ENCODE measurements at regions not wholly inside any gene's neighbourhood (a gene's known extent, or its start where the extent isn't known, plus 50 kb on each side); places are given as distances from the start of the nearest gene placed in this dataset.
A peak's percentile ranks its signal among the peaks of the same experiment; 100 is the strongest.

- Mint-ChIP-seq H3K4me3 (ENCODE audit: low read depth) (no peak overlapping the region), H3K36me3 (ENCODE audit: insufficient read depth) (no peaks in the 10 kb centered on the region), H3K9me3 (ENCODE audit: low read depth) (no peaks in the 10 kb centered on the region), H3K4me1 (ENCODE audit: low read depth) (no peaks in the 10 kb centered on the region), H3K27me3 (no peaks in the 10 kb centered on the region), H3K27ac (no peak overlapping the region)
- DNase-seq (ENCODE audit: low spot score, unreplicated experiment), result no peak
- peak; percentile 20 for TF ChIP-seq CTCF (IDR thresholded peaks at IDR 0.05; ENCODE audit: unreplicated experiment)
Measured at GRCh38 chr11:98455500-98456307, 565.0 kb upstream of the CNTN5 start.

GRCh38 chr11:98456308-98456680 lies 564.5 kb upstream of the CNTN5 start:
- DNase-seq (ENCODE audit: low spot score, unreplicated experiment), result no peak
- H3K36me3 Mint-ChIP-seq (ENCODE audit: insufficient read depth), result no peaks in the 10 kb centered on the region
- TF ChIP-seq CTCF (IDR thresholded peaks at IDR 0.05; ENCODE audit: unreplicated experiment), result no peak
- no peaks in the 10 kb centered on the region for H3K27me3 Mint-ChIP-seq
- H3K4me1 Mint-ChIP-seq (ENCODE audit: low read depth), result no peaks in the 10 kb centered on the region
- H3K9me3 Mint-ChIP-seq (ENCODE audit: low read depth), result no peaks in the 10 kb centered on the region
- no peak overlapping the region for H3K27ac Mint-ChIP-seq
- H3K4me3 Mint-ChIP-seq (ENCODE audit: low read depth), result no peak overlapping the region

DNA sequence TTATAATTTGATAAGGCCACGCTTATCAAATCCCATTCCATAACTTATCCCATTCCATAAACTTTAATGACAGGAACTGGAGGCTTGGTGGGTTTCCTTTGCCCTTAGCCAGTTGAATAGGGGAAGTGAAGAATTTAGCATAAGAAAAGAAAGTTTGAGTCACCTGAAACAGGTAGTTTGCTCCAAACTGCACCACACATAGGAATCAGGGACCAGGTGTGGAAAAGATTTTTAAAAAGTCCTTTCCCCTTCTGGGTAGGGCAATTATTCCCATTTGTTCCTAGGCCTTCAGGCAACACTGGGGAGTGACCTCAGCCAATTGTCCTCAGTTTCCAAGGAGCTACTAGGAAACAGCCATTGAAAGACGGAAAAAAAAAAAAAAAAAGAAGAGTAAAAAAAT lies 525.7 kb upstream of the CNTN5 start:
- Mint-ChIP-seq H3K9me3 (ENCODE audit: low read depth) (no peaks in the 10 kb centered on the region), H3K27me3 (no peaks in the 10 kb centered on the region), H3K4me3 (ENCODE audit: low read depth) (no peak overlapping the region), H3K36me3 (ENCODE audit: insufficient read depth) (no peaks in the 10 kb centered on the region), H3K4me1 (ENCODE audit: low read depth) (no peaks in the 10 kb centered on the region), H3K27ac (no peak overlapping the region)
- DNase-seq (ENCODE audit: low spot score, unreplicated experiment), result no peak
- no peak for TF ChIP-seq CTCF (IDR thresholded peaks at IDR 0.05; ENCODE audit: unreplicated experiment)

GRCh38 chr11:98495601-98496000 lies 525.1 kb upstream of the CNTN5 start:
- Mint-ChIP-seq H3K36me3 (ENCODE audit: insufficient read depth) (no peaks in the 10 kb centered on the region), H3K27me3 (no peaks in the 10 kb centered on the region), H3K27ac (no peak overlapping the region), H3K9me3 (ENCODE audit: low read depth) (no peaks in the 10 kb centered on the region), H3K4me1 (ENCODE audit: low read depth) (no peaks in the 10 kb centered on the region), H3K4me3 (ENCODE audit: low read depth) (no peak overlapping the region)
- no peak for DNase-seq (ENCODE audit: low spot score, unreplicated experiment)
- TF ChIP-seq CTCF (IDR thresholded peaks at IDR 0.05; ENCODE audit: unreplicated experiment), result no peak

- no peaks in the 10 kb centered on the region for H3K27me3 Mint-ChIP-seq
- no peaks in the 10 kb centered on the region for H3K4me1 Mint-ChIP-seq (ENCODE audit: low read depth)
- no peak for DNase-seq (ENCODE audit: low spot score, unreplicated experiment)
Measured at GRCh38 chr11:98507208-98507607, 513.5 kb upstream of the CNTN5 start.

More at GRCh38 chr11:98507208-98507607, 513.5 kb upstream of the CNTN5 start:
- Mint-ChIP-seq H3K36me3 (ENCODE audit: insufficient read depth) (no peaks in the 10 kb centered on the region), H3K9me3 (ENCODE audit: low read depth) (no peaks in the 10 kb centered on the region), H3K27ac (no peak overlapping the region), H3K4me3 (ENCODE audit: low read depth) (no peak overlapping the region)
- TF ChIP-seq CTCF (IDR thresholded peaks at IDR 0.05; ENCODE audit: unreplicated experiment), result no peak

All from progenitor cell of endocrine pancreas (in vitro differentiated cells).